K562 (cell line): ENCODE measurements at regions not wholly inside any gene's neighbourhood (a gene's known extent, or its start where the extent isn't known, plus 50 kb on each side); places are given as distances from the start of the nearest gene placed in this dataset.

Experiments used
- ATAC-seq: fragments of 200-7000 bp; cut with Tn5 transposase; 3 replicates; pipeline ENCODE4 v1.9.1; 2020; ENCODE audit warnings: moderate library complexity
- BruUV-seq: library from RNA; stranded (reverse); fragments of 400-500 nt; replicated peaks from 2 replicates; lab custom pipeline; 2021; lab: Mats Ljungman, UMichigan
- CTCF ChIA-PET: fragments of 300-600 bp; formaldehyde crosslinking; extraction: SDS; loops from one replicate; lab custom pipeline; 2021; ENCODE audit warnings: low intra/inter-chr PET ratio; lab: Yijun Ruan, JAX
- POLR2A ChIA-PET: fragments of 300-600, 350-650 bp; sonication (Branson Sonifier 250); formaldehyde crosslinking; extraction: SDS; loops from one replicate; lab custom pipeline; 2021; ENCODE audit warnings: antibody characterized with exemption, inconsistent platforms; lab: Yijun Ruan, JAX
- DNase-seq, 4 experiments: peaks; one replicate each; pipeline versions ENCODE4 v3.0.0 to v3.0.0-alpha.2; 2011 to 2018; ENCODE audit warnings: low spot score in 3 of 4, mixed read lengths in 3 of 4; ENCODE audit errors: extremely low read depth in 1 of 4
- FAIRE-seq: peaks from 2 replicates; lab custom pipeline; 2011; peaks lifted over from hg19 to GRCh38; lab: Jason Lieb, UNC
- H2AFZ ChIP-seq: 2 replicates; pipeline ENCODE4 v1.6.0; 2011; ENCODE audit warnings: low read depth, low read length, control low read depth, inconsistent platforms
- H3K27ac ChIP-seq: fragments of 200-600 bp; 3 replicates; pipeline ENCODE4 v1.8.0; 2011; ENCODE audit warnings: low read depth, mild to moderate bottlenecking, control low read depth, inconsistent platforms, low read length, moderate library complexity, mixed read lengths; ENCODE audit errors: extremely low read depth
- H3K27me3 ChIP-seq, 2 experiments: fragments of 300-600 bp in 1 of 2; 2 replicates in 1 of 2; 3 replicates in 1 of 2; pipeline versions ENCODE4 v1.6.0 to v1.8.0; 2011; ENCODE audit warnings: inconsistent platforms in 2 of 2, low read length in 2 of 2, mild to moderate bottlenecking in 1 of 2, mixed read lengths in 1 of 2, moderate library complexity in 1 of 2; ENCODE audit not compliant: control insufficient read depth in 2 of 2, insufficient read depth in 2 of 2
- H3K36me3 ChIP-seq: fragments of 300-600 bp; 3 replicates; pipeline ENCODE4 v1.8.0; 2011; ENCODE audit warnings: mild to moderate bottlenecking, low read length, inconsistent platforms; ENCODE audit not compliant: control insufficient read depth, insufficient read depth
- H3K4me1 ChIP-seq, 2 experiments: fragments of 200-600 bp in 1 of 2; replicated peaks in 1 of 2; 2 replicates in 1 of 2; 3 replicates in 1 of 2; pipeline versions ENCODE4 v1.5.1 to v1.8.0; 2011; ENCODE audit warnings: inconsistent platforms in 2 of 2, low read length in 2 of 2, mild to moderate bottlenecking in 1 of 2, mixed read lengths in 1 of 2, moderate library complexity in 1 of 2; ENCODE audit not compliant: control insufficient read depth in 2 of 2, insufficient read depth in 2 of 2
- H3K4me2 ChIP-seq: 2 replicates; pipeline ENCODE4 v1.6.1; 2011; ENCODE audit warnings: low read length, control low read depth, inconsistent platforms, mixed read lengths; ENCODE audit not compliant: insufficient read depth
- H3K4me3 ChIP-seq: fragments of 200-600 bp; sonication (generic), shearing (Covaris generic); 2 replicates; pipeline ENCODE4 v1.5.1; 2016; ENCODE audit warnings: control low read depth, inconsistent platforms
- H3K79me2 ChIP-seq: fragments of 200-600 bp; 3 replicates; pipeline ENCODE4 v1.8.0; 2011; ENCODE audit warnings: low read length, inconsistent platforms; ENCODE audit not compliant: control insufficient read depth, insufficient read depth
- H3K9ac ChIP-seq, 2 experiments: 2 replicates each; pipeline versions ENCODE4 v1.6.0 to v1.6.1; 2011; ENCODE audit warnings: low read depth in 2 of 2, low read length in 2 of 2, control low read depth in 1 of 2, inconsistent platforms in 1 of 2, mild to moderate bottlenecking in 1 of 2, mixed read lengths in 1 of 2; ENCODE audit not compliant: insufficient read depth in 1 of 2
- H3K9me1 ChIP-seq: one replicate; pipeline ENCODE4 v1.6.0; 2011; ENCODE audit warnings: inconsistent platforms, mild to moderate bottlenecking, low read length, moderate library complexity; ENCODE audit not compliant: control insufficient read depth, insufficient read depth
- H3K9me3 ChIP-seq: replicated peaks from 2 replicates; pipeline ENCODE4 v1.5.1; 2011; ENCODE audit warnings: low read depth, low read length, inconsistent platforms; ENCODE audit not compliant: control insufficient read depth, insufficient read depth
- H4K20me1 ChIP-seq: replicated peaks from 2 replicates; pipeline ENCODE4 v1.6.1; 2011; ENCODE audit warnings: low read length, inconsistent platforms, mixed read lengths; ENCODE audit not compliant: control insufficient read depth, insufficient read depth
- KAT8 ChIP-seq: fragments of 450-650 bp; IDR thresholded peaks from 2 replicates; pipeline ENCODE4 v1.6.1; 2016; ENCODE audit warnings: low read depth, mild to moderate bottlenecking
- MBD2 ChIP-seq: sonication (generic); IDR thresholded peaks from 2 replicates; pipeline ENCODE4 v1.6.1; 2016; ENCODE audit warnings: low read depth, borderline replicate concordance
- ZNF184 ChIP-seq: sonication (generic); formaldehyde crosslinking; IDR thresholded peaks from 2 replicates; pipeline ENCODE4 v1.5.0; 2020; ENCODE audit warnings: missing genetic modification reagents
- ZNF76 ChIP-seq: fragments of 250-450 bp; sonication (Bioruptor Pico); IDR thresholded peaks from 2 replicates; pipeline ENCODE4 v1.4.0; 2020; ENCODE audit warnings: mild to moderate bottlenecking, moderate library complexity, borderline replicate concordance
- WGBS: fragments of 100-300 bp; shearing (Covaris generic); methylation state at CpG from one replicate; pipeline ENCODE4 v1.1.6; 2016; ENCODE audit warnings: low coverage, mixed read lengths; ENCODE audit not compliant: insufficient coverage; ENCODE audit errors: missing lambda C conversion rate; 5-methylcytosine and 5-hydroxymethylcytosine counted together
- in situ Hi-C: fragments of 300-500 bp; cut with MboI; formaldehyde crosslinking; loops from 4 replicates; pipeline ENCODE4 v1.15.0; 2018; ENCODE audit warnings: inconsistent platforms, mixed read lengths
- intact Hi-C: fragments of 100-400 bp; cut with micrococcal nuclease; formaldehyde crosslinking; loops from 2 replicates; pipeline ENCODE4 v1.14.2; 2022
- TF ChIP-seq, protein P1 (sequence below): sonication (generic); formaldehyde crosslinking; IDR thresholded peaks from 2 replicates; pipeline ENCODE4 v1.4.0; 2020; ENCODE audit warnings: mild to moderate bottlenecking, missing genetic modification reagents

- intact Hi-C loops: no loop called here
- no peaks in the 10 kb centered on the region for H4K20me1 ChIP-seq
- H3K4me2 ChIP-seq: no peak overlapping the region
- peaks cover 7 to 41% of the 10 kb centered on the region in 2 experiments; a peak in 4 of 5 replicates for H3K27me3 ChIP-seq
- TF ChIP-seq, protein P1, sequence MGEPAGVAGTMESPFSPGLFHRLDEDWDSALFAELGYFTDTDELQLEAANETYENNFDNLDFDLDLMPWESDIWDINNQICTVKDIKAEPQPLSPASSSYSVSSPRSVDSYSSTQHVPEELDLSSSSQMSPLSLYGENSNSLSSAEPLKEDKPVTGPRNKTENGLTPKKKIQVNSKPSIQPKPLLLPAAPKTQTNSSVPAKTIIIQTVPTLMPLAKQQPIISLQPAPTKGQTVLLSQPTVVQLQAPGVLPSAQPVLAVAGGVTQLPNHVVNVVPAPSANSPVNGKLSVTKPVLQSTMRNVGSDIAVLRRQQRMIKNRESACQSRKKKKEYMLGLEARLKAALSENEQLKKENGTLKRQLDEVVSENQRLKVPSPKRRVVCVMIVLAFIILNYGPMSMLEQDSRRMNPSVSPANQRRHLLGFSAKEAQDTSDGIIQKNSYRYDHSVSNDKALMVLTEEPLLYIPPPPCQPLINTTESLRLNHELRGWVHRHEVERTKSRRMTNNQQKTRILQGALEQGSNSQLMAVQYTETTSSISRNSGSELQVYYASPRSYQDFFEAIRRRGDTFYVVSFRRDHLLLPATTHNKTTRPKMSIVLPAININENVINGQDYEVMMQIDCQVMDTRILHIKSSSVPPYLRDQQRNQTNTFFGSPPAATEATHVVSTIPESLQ (CRISPR knock-in tag): no peak
- TF ChIP-seq KAT8 (no peak), ZNF76 (no peak), ZNF184 (no peak), MBD2 (no peak)
- TF ChIP-seq, all 486 proteins: peak for 0
- CTCF ChIA-PET: no interaction called here
- BruUV-seq: no TSS peak
- no peak overlapping the region for H2AFZ ChIP-seq
- no peaks in the 10 kb centered on the region for H3K79me2 ChIP-seq
- H3K27ac ChIP-seq: no peak overlapping the region
- FAIRE-seq (no peak), DNase-seq (no peak), ATAC-seq (no peak)
- POLR2A ChIA-PET: no interaction called here
- H3K9me1 ChIP-seq: no peaks in the 10 kb centered on the region
- no peaks in the 10 kb centered on the region for H3K36me3 ChIP-seq
- no peak overlapping the region for H3K4me3 ChIP-seq
- in situ Hi-C loops: no loop called here
- WGBS: under 1% methylated on average over 20 of the region's 25 CpGs
- H3K4me1 ChIP-seq: no peaks in the 10 kb centered on the region
- no peak overlapping the region for H3K9ac ChIP-seq
- no peaks in the 10 kb centered on the region for H3K9me3 ChIP-seq
These were observed 301.9 kb upstream of the SALL3 start for GRCh38 chr18:78677483-78678317.
